K562 (cell line): ENCODE measurements at regions not wholly inside any gene's neighbourhood (a gene's known extent, or its start where the extent isn't known, plus 50 kb on each side); places are given as distances from the start of the nearest gene placed in this dataset.

Source experiments
- ATAC-seq: fragments of 200-7000 bp; cut with Tn5 transposase; 3 replicates; pipeline ENCODE4 v1.9.1; 2020; ENCODE audit warnings: moderate library complexity
- BruUV-seq: library from RNA; stranded (reverse); fragments of 400-500 nt; replicated peaks from 2 replicates; lab custom pipeline; 2021; lab: Mats Ljungman, UMichigan
- CTCF ChIA-PET: fragments of 300-600 bp; formaldehyde crosslinking; extraction: SDS; loops from one replicate; lab custom pipeline; 2021; ENCODE audit warnings: low intra/inter-chr PET ratio; lab: Yijun Ruan, JAX
- POLR2A ChIA-PET: fragments of 300-600, 350-650 bp; sonication (Branson Sonifier 250); formaldehyde crosslinking; extraction: SDS; loops from one replicate; lab custom pipeline; 2021; ENCODE audit warnings: antibody characterized with exemption, inconsistent platforms; lab: Yijun Ruan, JAX
- DNase-seq, 4 experiments: peaks; one replicate each; pipeline versions ENCODE4 v3.0.0 to v3.0.0-alpha.2; 2011 to 2018; ENCODE audit warnings: low spot score in 3 of 4, mixed read lengths in 3 of 4; ENCODE audit errors: extremely low read depth in 1 of 4
- FAIRE-seq: peaks from 2 replicates; lab custom pipeline; 2011; peaks lifted over from hg19 to GRCh38; lab: Jason Lieb, UNC
- H2AFZ ChIP-seq: 2 replicates; pipeline ENCODE4 v1.6.0; 2011; ENCODE audit warnings: low read depth, low read length, control low read depth, inconsistent platforms
- H3K27ac ChIP-seq: fragments of 200-600 bp; 3 replicates; pipeline ENCODE4 v1.8.0; 2011; ENCODE audit warnings: low read depth, mild to moderate bottlenecking, control low read depth, inconsistent platforms, low read length, moderate library complexity, mixed read lengths; ENCODE audit errors: extremely low read depth
- H3K27me3 ChIP-seq, 2 experiments: fragments of 300-600 bp in 1 of 2; 2 replicates in 1 of 2; 3 replicates in 1 of 2; pipeline versions ENCODE4 v1.6.0 to v1.8.0; 2011; ENCODE audit warnings: inconsistent platforms in 2 of 2, low read length in 2 of 2, mild to moderate bottlenecking in 1 of 2, mixed read lengths in 1 of 2, moderate library complexity in 1 of 2; ENCODE audit not compliant: control insufficient read depth in 2 of 2, insufficient read depth in 2 of 2
- H3K36me3 ChIP-seq: fragments of 300-600 bp; 3 replicates; pipeline ENCODE4 v1.8.0; 2011; ENCODE audit warnings: mild to moderate bottlenecking, low read length, inconsistent platforms; ENCODE audit not compliant: control insufficient read depth, insufficient read depth
- H3K4me1 ChIP-seq, 2 experiments: fragments of 200-600 bp in 1 of 2; replicated peaks in 1 of 2; 2 replicates in 1 of 2; 3 replicates in 1 of 2; pipeline versions ENCODE4 v1.5.1 to v1.8.0; 2011; ENCODE audit warnings: inconsistent platforms in 2 of 2, low read length in 2 of 2, mild to moderate bottlenecking in 1 of 2, mixed read lengths in 1 of 2, moderate library complexity in 1 of 2; ENCODE audit not compliant: control insufficient read depth in 2 of 2, insufficient read depth in 2 of 2
- H3K4me2 ChIP-seq: 2 replicates; pipeline ENCODE4 v1.6.1; 2011; ENCODE audit warnings: low read length, control low read depth, inconsistent platforms, mixed read lengths; ENCODE audit not compliant: insufficient read depth
- H3K4me3 ChIP-seq: fragments of 200-600 bp; sonication (generic), shearing (Covaris generic); 2 replicates; pipeline ENCODE4 v1.5.1; 2016; ENCODE audit warnings: control low read depth, inconsistent platforms
- H3K79me2 ChIP-seq: fragments of 200-600 bp; 3 replicates; pipeline ENCODE4 v1.8.0; 2011; ENCODE audit warnings: low read length, inconsistent platforms; ENCODE audit not compliant: control insufficient read depth, insufficient read depth
- H3K9ac ChIP-seq, 2 experiments: 2 replicates each; pipeline versions ENCODE4 v1.6.0 to v1.6.1; 2011; ENCODE audit warnings: low read depth in 2 of 2, low read length in 2 of 2, control low read depth in 1 of 2, inconsistent platforms in 1 of 2, mild to moderate bottlenecking in 1 of 2, mixed read lengths in 1 of 2; ENCODE audit not compliant: insufficient read depth in 1 of 2
- H3K9me1 ChIP-seq: one replicate; pipeline ENCODE4 v1.6.0; 2011; ENCODE audit warnings: inconsistent platforms, mild to moderate bottlenecking, low read length, moderate library complexity; ENCODE audit not compliant: control insufficient read depth, insufficient read depth
- H3K9me3 ChIP-seq: replicated peaks from 2 replicates; pipeline ENCODE4 v1.5.1; 2011; ENCODE audit warnings: low read depth, low read length, inconsistent platforms; ENCODE audit not compliant: control insufficient read depth, insufficient read depth
- H4K20me1 ChIP-seq: replicated peaks from 2 replicates; pipeline ENCODE4 v1.6.1; 2011; ENCODE audit warnings: low read length, inconsistent platforms, mixed read lengths; ENCODE audit not compliant: control insufficient read depth, insufficient read depth
- HIVEP1 ChIP-seq: fragments of 250-450 bp; sonication (Bioruptor Pico); IDR thresholded peaks from 2 replicates; pipeline ENCODE4 v1.4.0; 2020; ENCODE audit warnings: mild to moderate bottlenecking
- NCOA6 ChIP-seq: fragments of 450-650 bp; IDR thresholded peaks from 2 replicates; pipeline ENCODE4 v1.6.1; 2017; ENCODE audit warnings: mild to moderate bottlenecking
- PHTF2 ChIP-seq: fragments of 250-450 bp; sonication (Bioruptor Pico); IDR thresholded peaks from 2 replicates; pipeline ENCODE4 v1.5.0; 2021; ENCODE audit warnings: mild to moderate bottlenecking
- RBM25 ChIP-seq: fragments of 200-400 bp; formaldehyde crosslinking; IDR thresholded peaks from 2 replicates; pipeline ENCODE4 v1.6.1; 2018; ENCODE audit warnings: low read length, low read depth, moderate library complexity; ENCODE audit not compliant: severe bottlenecking
- ZSCAN32 ChIP-seq: fragments of 450-650 bp; formaldehyde crosslinking; IDR thresholded peaks from 2 replicates; pipeline ENCODE4 v1.4.0; 2020; ENCODE audit warnings: mild to moderate bottlenecking, moderate library complexity
- WGBS: fragments of 100-300 bp; shearing (Covaris generic); methylation state at CpG from one replicate; pipeline ENCODE4 v1.1.6; 2016; ENCODE audit warnings: low coverage, mixed read lengths; ENCODE audit not compliant: insufficient coverage; ENCODE audit errors: missing lambda C conversion rate; 5-methylcytosine and 5-hydroxymethylcytosine counted together
- in situ Hi-C: fragments of 300-500 bp; cut with MboI; formaldehyde crosslinking; loops from 4 replicates; pipeline ENCODE4 v1.15.0; 2018; ENCODE audit warnings: inconsistent platforms, mixed read lengths
- intact Hi-C: fragments of 100-400 bp; cut with micrococcal nuclease; formaldehyde crosslinking; loops from 2 replicates; pipeline ENCODE4 v1.14.2; 2022
- TF ChIP-seq, protein P1 (sequence below): fragments of 450-650 bp; IDR thresholded peaks from 2 replicates; pipeline ENCODE4 v1.6.1; 2018; ENCODE audit not compliant: partially characterized antibody
- TF ChIP-seq, protein P2 (sequence below): sonication (generic); formaldehyde crosslinking; IDR thresholded peaks from 2 replicates; pipeline ENCODE4 v1.8.0; 2022; ENCODE audit warnings: missing genetic modification reagents, mild to moderate bottlenecking, moderate library complexity, borderline replicate concordance

DNA sequence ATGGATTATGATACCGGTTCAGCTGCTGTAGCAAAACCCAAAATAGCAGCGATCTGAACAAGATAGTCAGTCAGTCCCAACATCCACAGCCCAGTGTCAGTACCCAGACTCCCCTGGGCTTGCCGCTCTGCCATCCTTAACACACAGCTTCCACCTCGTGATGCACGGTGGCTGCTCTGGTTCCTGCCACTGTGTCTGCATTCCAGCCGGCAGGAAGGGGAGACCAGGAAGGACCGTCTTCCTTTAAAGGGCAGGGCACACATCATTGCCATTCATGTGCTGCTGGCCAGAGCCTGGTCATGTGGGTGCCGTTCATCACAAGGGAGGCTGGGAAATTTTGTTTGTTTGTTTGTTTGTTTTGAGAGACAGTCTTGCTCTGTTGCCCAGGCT lies 131.0 kb upstream of the IER5L start (continued):
- TF ChIP-seq, protein P1, sequence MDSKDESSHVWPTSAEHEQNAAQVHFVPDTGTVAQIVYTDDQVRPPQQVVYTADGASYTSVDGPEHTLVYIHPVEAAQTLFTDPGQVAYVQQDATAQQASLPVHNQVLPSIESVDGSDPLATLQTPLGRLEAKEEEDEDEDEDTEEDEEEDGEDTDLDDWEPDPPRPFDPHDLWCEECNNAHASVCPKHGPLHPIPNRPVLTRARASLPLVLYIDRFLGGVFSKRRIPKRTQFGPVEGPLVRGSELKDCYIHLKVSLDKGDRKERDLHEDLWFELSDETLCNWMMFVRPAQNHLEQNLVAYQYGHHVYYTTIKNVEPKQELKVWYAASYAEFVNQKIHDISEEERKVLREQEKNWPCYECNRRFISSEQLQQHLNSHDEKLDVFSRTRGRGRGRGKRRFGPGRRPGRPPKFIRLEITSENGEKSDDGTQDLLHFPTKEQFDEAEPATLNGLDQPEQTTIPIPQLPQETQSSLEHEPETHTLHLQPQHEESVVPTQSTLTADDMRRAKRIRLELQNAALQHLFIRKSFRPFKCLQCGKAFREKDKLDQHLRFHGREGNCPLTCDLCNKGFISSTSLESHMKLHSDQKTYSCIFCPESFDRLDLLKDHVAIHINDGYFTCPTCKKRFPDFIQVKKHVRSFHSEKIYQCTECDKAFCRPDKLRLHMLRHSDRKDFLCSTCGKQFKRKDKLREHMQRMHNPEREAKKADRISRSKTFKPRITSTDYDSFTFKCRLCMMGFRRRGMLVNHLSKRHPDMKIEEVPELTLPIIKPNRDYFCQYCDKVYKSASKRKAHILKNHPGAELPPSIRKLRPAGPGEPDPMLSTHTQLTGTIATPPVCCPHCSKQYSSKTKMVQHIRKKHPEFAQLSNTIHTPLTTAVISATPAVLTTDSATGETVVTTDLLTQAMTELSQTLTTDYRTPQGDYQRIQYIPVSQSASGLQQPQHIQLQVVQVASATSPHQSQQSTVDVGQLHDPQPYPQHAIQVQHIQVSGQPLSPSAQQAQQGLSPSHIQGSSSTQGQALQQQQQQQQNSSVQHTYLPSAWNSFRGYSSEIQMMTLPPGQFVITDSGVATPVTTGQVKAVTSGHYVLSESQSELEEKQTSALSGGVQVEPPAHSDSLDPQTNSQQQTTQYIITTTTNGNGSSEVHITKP = no peak
- peak; percentile 79 for TF ChIP-seq RBM25
- TF ChIP-seq NCOA6 = no peak
- TF ChIP-seq, all 486 proteins: peak for 4

DNA sequence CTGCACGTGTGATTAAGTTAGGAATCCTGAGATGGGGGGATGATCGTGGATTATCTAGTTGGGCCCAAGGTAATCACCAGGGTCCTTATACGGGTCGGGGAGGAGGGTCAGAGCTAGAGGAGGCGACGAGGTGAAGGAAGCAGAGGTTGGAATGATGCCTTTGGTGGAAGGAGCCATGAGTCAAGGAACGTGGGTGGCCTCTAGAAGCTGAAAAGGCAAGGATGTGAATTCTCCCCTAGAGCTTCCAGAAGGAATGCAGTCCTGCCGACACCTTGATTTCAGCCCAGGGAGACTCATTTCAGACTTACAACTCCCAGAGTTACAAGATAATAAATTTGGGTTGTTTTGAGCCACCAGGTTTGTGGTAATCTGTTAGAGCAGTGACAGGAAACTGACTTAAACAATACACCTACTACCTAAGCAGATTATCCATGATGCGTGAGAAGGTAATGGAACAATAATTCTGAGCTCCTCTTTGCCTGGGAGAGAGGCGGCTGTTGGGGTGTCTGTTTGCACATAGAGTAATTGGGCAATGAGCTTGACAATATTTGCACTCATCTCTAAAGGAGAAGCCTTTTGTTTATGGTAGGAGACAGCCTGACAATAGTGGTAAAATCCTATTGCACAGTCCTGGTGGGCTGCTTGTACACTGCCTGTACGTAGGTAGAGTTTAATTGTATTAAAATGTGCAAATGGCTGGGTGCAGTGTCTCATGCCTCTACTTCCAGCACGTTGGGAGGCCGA lies 129.3 kb upstream of the IER5L start:
- no TSS peak for BruUV-seq
- ChIA-PET CTCF (no interaction called here), POLR2A (interaction anchor here (0.6 to 1.2 kb wide), 6 partner anchors 8 to 29 kb away, joined by 3 to 5 read pairs (median 4); no protein-coding TSS in a partner anchor)
- Histone ChIP-seq H2AFZ (no peak overlapping the region), H4K20me1 (no peaks in the 10 kb centered on the region), H3K4me2 (no peak overlapping the region), H3K27me3 (peaks cover 14 to 38% of the 10 kb centered on the region in 2 experiments; a peak in 4 of 5 replicates), H3K9me1 (no peaks in the 10 kb centered on the region), H3K27ac (no peak overlapping the region), H3K9me3 (peaks cover 2% of the 10 kb centered on the region; the same call in 1 of the 2 replicates), H3K4me3 (no peak overlapping the region), H3K9ac (no peak overlapping the region), H3K4me1 (peaks cover 0 to 2% of the 10 kb centered on the region in 2 experiments; a peak in 2 of 5 replicates), H3K79me2 (no peaks in the 10 kb centered on the region), H3K36me3 (no peaks in the 10 kb centered on the region)
- intact Hi-C loops = no loop called here
- ATAC-seq = no peak
- in situ Hi-C loops = no loop called here
- no peak for DNase-seq
- FAIRE-seq = no peak
- WGBS = 4% methylated on average over 13 of the region's 13 CpGs
- no peak for TF ChIP-seq HIVEP1
- no peak for TF ChIP-seq PHTF2 (CRISPR knock-in tag)
- TF ChIP-seq, protein P2, sequence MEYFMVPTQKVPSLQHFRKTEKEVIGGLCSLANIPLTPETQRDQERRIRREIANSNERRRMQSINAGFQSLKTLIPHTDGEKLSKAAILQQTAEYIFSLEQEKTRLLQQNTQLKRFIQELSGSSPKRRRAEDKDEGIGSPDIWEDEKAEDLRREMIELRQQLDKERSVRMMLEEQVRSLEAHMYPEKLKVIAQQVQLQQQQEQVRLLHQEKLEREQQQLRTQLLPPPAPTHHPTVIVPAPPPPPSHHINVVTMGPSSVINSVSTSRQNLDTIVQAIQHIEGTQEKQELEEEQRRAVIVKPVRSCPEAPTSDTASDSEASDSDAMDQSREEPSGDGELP (CRISPR knock-in tag) = no peak
- no peak for TF ChIP-seq ZSCAN32 (CRISPR knock-in tag)
